Choroid plexus epithelial cell (primary cell): ENCODE measurements at regions not wholly inside any gene's neighbourhood (a gene's known extent, or its start where the extent isn't known, plus 50 kb on each side); places are given as distances from the start of the nearest gene placed in this dataset.

Experiments
- DNase-seq: peaks from one replicate; pipeline ENCODE4 v3.0.0-alpha.2; 2010; ENCODE audit warnings: low read depth
- H3K4me3 ChIP-seq: 2 replicates; pipeline ENCODE4 v1.5.1; 2011; ENCODE audit warnings: low read depth, mild to moderate bottlenecking, control low read depth, low read length, moderate library complexity
- CTCF ChIP-seq: conservative IDR thresholded peaks from 2 replicates; pipeline ENCODE4 v1.5.1; 2011; ENCODE audit warnings: low read depth, mild to moderate bottlenecking, control low read depth, inconsistent platforms, low read length, moderate library complexity

GRCh38 chr13:72521940-72522661, 205.3 kb downstream of the MZT1 start:
- no peak for TF ChIP-seq CTCF

GRCh38 chr13:72514146-72514545, 213.3 kb downstream of the MZT1 start:
- H3K4me3 ChIP-seq: no peak overlapping the region
- peak; percentile 69 for DNase-seq
- TF ChIP-seq CTCF: no peak

More at GRCh38 chr13:72521940-72522661, 205.3 kb downstream of the MZT1 start:
- no peak overlapping the region for H3K4me3 ChIP-seq
- no peak for DNase-seq

- H3K4me3 ChIP-seq: no peak overlapping the region
- no peak for TF ChIP-seq CTCF
- no peak for DNase-seq
Observed at GRCh38 chr13:72508392-72508791, 219.0 kb downstream of the MZT1 start.

GRCh38 chr13:72507416-72508199, 219.8 kb downstream of the MZT1 start:
- DNase-seq: peak; percentile 41
- H3K4me3 ChIP-seq: peak overlapping the region; percentile 50
- no peak for TF ChIP-seq CTCF

- no peak overlapping the region for H3K4me3 ChIP-seq
- TF ChIP-seq CTCF: no peak
- DNase-seq: no peak
Observed at GRCh38 chr13:72506706-72507105, 220.7 kb downstream of the MZT1 start.

- no peak for TF ChIP-seq CTCF
- no peak overlapping the region for H3K4me3 ChIP-seq
- no peak for DNase-seq
Observed at GRCh38 chr13:72505376-72505775, 222.1 kb downstream of the MZT1 start.
